Peyer's patch (tissue), 4 donors: ENCODE measurements at regions not wholly inside any gene's neighbourhood (a gene's known extent, or its start where the extent isn't known, plus 50 kb on each side); places are given as distances from the start of the nearest gene placed in this dataset.

ENCODE experiments used
- DNase-seq, 3 donors: peaks; one replicate each; pipeline ENCODE4 v3.0.0-alpha.2; 2017 to 2019
- H3K27ac ChIP-seq, 4 donors: fragments of 200-600 bp; sonication (generic); one replicate each; pipeline ENCODE4 v1.5.1; 2016 to 2019
- H3K27me3 ChIP-seq, 2 donors: fragments of 200-600 bp; sonication (generic); one replicate each; pipeline ENCODE4 v1.5.1; 2019
- H3K36me3 ChIP-seq, 3 donors: fragments of 200-600 bp; sonication (generic); one replicate each; pipeline ENCODE4 v1.5.1; 2016 to 2019
- H3K4me1 ChIP-seq, 4 donors: fragments of 200-600 bp; sonication (generic); one replicate each; pipeline ENCODE4 v1.5.1; 2016 to 2019
- H3K4me3 ChIP-seq, 4 donors: fragments of 200-600 bp; sonication (generic); 1 replicate in 3 of 4; 2 replicates in 1 of 4; pipeline ENCODE4 v1.5.1; 2016 to 2019; ENCODE audit warnings: mild to moderate bottlenecking in 1 of 4
- H3K9me3 ChIP-seq, 4 donors: fragments of 200-600 bp; sonication (generic); one replicate each; pipeline ENCODE4 v1.5.1; 2016 to 2019; ENCODE audit warnings: mild to moderate bottlenecking in 1 of 4
- POLR2A ChIP-seq, 2 donors: fragments of 450-650 bp; IDR thresholded peaks; one replicate each; pipeline ENCODE4 v1.5.1; 2017; ENCODE audit warnings: antibody characterized with exemption in 2 of 2, mild to moderate bottlenecking in 2 of 2, moderate library complexity in 2 of 2
- TF ChIP-seq, protein P1 (sequence below), 6 experiments: fragments of 450-650 bp in 4 of 6; fragments of 200-600 bp in 2 of 6; sonication (generic) in 1 of 6; IDR thresholded peaks; one replicate each; pipeline ENCODE4 v1.5.1; 2017 to 2019; ENCODE audit warnings: antibody characterized with exemption in 6 of 6, mild to moderate bottlenecking in 3 of 6, moderate library complexity in 1 of 6

DNA sequence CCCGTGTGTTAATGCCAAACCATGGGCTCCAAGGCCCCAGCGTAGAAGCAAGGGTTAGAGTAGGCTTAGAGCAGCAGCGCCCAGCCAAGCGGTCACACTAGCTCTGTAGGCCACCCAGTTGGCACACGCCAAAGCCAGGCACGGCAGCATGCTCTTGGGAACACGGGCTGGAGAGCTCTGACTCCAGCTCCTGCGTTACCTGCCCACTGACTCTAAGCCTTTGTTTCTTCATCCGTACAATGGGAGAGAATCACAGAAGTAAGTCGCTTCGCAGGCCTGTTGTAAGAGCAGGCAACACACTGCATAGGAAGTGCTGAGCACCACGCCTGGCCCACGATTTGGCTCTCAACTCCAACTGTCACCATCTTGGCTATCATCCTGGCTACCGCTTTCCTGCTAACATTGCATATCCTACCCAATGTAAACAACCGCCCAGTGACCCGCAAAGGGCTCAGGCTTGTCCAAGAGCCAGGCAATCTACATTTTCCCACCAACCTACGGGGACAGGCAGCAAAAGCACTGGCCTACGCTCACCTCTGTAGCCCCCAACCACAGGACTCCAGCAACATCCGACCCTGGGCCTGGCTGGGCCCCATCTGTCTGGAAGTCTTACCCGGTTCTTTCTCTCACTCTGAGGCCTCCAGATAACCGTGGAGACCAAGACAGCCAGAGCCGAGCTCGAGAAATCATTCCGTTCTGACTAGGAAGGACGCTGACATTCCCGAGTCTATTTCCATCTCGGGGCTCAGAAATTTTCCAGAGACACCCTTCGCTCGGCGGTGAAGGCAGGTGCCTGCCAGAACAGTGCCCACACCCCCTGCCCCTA, 91.5 kb upstream of the ZNF507 start:
- Histone ChIP-seq H3K9me3 (no peaks in the 10 kb centered on the region), H3K4me1 (no peaks in the 10 kb centered on the region), H3K36me3 (no peaks in the 10 kb centered on the region), H3K4me3 (no peak overlapping the region), H3K27me3 (no peaks in the 10 kb centered on the region), H3K27ac (no peak overlapping the region)
- no peak for TF ChIP-seq POLR2A (IDR thresholded peaks at IDR 0.05)
- TF ChIP-seq, protein P1, sequence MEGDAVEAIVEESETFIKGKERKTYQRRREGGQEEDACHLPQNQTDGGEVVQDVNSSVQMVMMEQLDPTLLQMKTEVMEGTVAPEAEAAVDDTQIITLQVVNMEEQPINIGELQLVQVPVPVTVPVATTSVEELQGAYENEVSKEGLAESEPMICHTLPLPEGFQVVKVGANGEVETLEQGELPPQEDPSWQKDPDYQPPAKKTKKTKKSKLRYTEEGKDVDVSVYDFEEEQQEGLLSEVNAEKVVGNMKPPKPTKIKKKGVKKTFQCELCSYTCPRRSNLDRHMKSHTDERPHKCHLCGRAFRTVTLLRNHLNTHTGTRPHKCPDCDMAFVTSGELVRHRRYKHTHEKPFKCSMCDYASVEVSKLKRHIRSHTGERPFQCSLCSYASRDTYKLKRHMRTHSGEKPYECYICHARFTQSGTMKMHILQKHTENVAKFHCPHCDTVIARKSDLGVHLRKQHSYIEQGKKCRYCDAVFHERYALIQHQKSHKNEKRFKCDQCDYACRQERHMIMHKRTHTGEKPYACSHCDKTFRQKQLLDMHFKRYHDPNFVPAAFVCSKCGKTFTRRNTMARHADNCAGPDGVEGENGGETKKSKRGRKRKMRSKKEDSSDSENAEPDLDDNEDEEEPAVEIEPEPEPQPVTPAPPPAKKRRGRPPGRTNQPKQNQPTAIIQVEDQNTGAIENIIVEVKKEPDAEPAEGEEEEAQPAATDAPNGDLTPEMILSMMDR (IDR thresholded peaks at IDR 0.05) = no peak
- no peak for DNase-seq

DNA sequence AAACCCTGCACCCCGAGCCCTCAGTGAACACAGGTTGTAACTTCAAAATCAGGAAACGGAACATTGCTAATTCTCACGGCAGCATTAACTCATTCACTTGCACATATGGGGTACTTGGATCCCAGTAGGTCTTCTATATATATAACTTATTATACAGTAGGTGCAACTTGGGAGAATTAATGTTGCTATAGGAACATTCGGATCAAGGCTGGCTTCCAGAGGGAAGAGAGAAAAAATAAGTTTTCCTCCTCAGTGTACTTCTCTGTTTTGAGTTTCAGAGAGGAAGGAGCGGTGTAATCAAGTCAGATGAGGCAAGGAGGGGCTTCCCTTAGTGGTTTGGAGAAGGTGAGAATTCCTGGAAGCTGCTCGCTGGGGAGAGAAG, 90.9 kb upstream of the ZNF507 start:
- Histone ChIP-seq H3K27ac (no peak overlapping the region), H3K36me3 (no peaks in the 10 kb centered on the region), H3K27me3 (no peaks in the 10 kb centered on the region), H3K4me1 (no peaks in the 10 kb centered on the region), H3K9me3 (no peaks in the 10 kb centered on the region), H3K4me3 (no peak overlapping the region)
- TF ChIP-seq, protein P1 (IDR thresholded peaks at IDR 0.05) = no peak
- TF ChIP-seq POLR2A (IDR thresholded peaks at IDR 0.05) = no peak
- DNase-seq = no peak

GRCh38 chr19:32255536-32256295, 89.7 kb upstream of the ZNF507 start:
- H3K9me3 ChIP-seq = no peaks in the 10 kb centered on the region
- no peaks in the 10 kb centered on the region for H3K4me1 ChIP-seq
- no peak for DNase-seq
- TF ChIP-seq, protein P1 (IDR thresholded peaks at IDR 0.05) = no peak
- TF ChIP-seq POLR2A (IDR thresholded peaks at IDR 0.05) = no peak
- H3K27ac ChIP-seq = no peak overlapping the region
- no peaks in the 10 kb centered on the region for H3K36me3 ChIP-seq
- H3K4me3 ChIP-seq = no peak overlapping the region
- no peaks in the 10 kb centered on the region for H3K27me3 ChIP-seq

GRCh38 chr19:32256341-32256975, 89.0 kb upstream of the ZNF507 start:
- TF ChIP-seq, protein P1 (IDR thresholded peaks at IDR 0.05) = no peak
- TF ChIP-seq POLR2A (IDR thresholded peaks at IDR 0.05) = no peak
- H3K4me3 ChIP-seq = no peak overlapping the region
- H3K36me3 ChIP-seq = no peaks in the 10 kb centered on the region
- no peaks in the 10 kb centered on the region for H3K4me1 ChIP-seq
- no peak for DNase-seq
- H3K9me3 ChIP-seq = no peaks in the 10 kb centered on the region
- no peak overlapping the region for H3K27ac ChIP-seq
- no peaks in the 10 kb centered on the region for H3K27me3 ChIP-seq

- no peak for DNase-seq
- no peaks in the 10 kb centered on the region for H3K27me3 ChIP-seq
- no peak overlapping the region for H3K27ac ChIP-seq
- TF ChIP-seq, protein P1 (IDR thresholded peaks at IDR 0.05) = no peak
- TF ChIP-seq POLR2A (IDR thresholded peaks at IDR 0.05) = no peak
- no peaks in the 10 kb centered on the region for H3K4me1 ChIP-seq
- H3K4me3 ChIP-seq = no peak overlapping the region
- H3K9me3 ChIP-seq = no peaks in the 10 kb centered on the region
- no peaks in the 10 kb centered on the region for H3K36me3 ChIP-seq
Measured at GRCh38 chr19:32257326-32258073, 87.9 kb upstream of the ZNF507 start.
